ENCODE measurements at regions not wholly inside any gene's neighbourhood (a gene's known extent, or its start where the extent isn't known, plus 50 kb on each side); places are given as distances from the start of the nearest gene placed in this dataset.
"Not testable (repeated sequence)": the region's sequence is repeated elsewhere in the genome, so short reads cannot be mapped to it uniquely, and the experiment has no call there.

DNA sequence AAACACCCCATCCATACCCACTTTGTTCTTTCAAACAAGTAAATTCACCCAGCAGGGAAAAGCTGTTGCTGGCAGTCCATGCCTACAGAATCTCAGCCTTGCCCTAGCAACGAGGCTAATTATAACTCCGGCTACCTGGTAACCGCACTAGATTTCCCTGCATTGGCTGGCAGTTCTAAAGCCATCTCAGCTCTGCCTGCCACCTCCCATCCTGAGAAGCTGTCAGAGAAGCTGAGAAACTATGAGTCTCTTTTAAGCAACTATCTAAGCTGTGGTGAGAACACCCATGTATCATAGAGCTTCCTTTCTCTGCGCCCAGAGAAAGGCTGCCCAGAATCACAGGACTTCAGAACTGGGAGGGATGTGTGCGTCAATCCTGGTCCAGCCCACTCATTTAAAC, 126.5 kb upstream of the NBPF9 start:
- not testable (repeated sequence) for DNase-seq (ENCODE audit: low spot score)

DNA sequence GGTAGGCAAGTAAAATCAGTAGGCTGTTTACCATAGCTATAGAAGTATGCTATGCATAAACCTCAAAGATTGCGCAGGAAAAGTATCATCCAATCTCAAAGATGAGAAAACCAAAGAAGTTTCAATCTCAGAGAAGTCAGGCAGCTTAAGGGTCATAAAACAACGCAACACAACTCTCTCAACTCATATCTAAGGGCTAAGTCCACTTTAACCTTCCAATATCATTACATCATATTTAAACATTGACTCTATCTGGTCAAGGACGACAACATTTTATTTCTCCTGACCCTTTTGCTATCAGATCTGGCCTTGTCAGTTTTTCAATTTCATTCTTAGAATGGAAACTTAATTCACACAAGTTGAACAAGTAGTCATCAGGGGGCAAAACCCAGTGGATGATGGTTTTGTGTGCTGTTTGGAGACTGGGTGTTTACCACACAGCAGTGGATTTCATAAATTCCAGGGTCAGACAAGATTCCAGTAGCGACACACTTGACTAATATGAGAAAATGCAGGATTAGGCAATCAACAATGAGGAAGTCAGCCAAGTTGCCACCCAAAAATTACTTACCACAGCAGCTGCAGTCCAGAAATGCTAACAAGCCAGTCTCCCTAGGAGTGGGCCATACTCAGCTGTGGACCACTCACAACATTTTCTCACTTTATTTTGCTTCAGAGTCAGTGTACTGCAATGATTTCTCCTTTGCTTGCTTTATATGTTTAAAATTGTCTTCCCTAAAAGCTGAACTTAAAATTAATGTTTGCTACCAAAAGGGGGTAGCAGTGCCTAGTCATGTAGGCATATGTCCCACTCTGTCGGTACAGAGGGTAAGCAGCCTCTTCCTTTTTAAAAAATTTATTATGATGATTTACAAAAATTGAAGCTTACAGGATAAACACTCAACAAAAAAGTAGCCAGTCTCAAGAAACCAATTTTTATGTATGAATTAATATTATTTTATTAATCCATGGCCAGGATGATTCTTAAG, 131.9 kb upstream of the NBPF9 start:
- not testable (repeated sequence) for DNase-seq (ENCODE audit: low spot score)

DNA sequence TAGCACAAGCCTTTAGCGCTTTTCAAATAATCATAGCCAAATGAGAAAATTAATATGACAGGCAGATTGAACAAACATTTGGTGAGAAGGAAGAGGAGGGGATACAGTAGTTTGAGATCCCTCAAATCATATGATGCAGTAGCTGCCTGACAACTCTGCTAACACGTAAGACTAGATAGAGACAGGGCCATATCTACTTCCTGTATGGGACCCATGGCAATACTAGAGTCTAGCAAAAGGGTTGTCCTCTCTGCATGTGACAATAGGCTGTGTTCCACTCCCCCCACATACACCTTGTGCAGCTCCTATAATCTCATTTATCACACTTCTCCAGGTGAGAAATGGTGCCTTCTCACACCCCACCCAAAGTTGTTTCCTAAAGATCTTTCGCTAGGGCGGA, 134.2 kb upstream of the NBPF9 start:
- DNase-seq (ENCODE audit: low spot score) = not testable (repeated sequence)

DNA sequence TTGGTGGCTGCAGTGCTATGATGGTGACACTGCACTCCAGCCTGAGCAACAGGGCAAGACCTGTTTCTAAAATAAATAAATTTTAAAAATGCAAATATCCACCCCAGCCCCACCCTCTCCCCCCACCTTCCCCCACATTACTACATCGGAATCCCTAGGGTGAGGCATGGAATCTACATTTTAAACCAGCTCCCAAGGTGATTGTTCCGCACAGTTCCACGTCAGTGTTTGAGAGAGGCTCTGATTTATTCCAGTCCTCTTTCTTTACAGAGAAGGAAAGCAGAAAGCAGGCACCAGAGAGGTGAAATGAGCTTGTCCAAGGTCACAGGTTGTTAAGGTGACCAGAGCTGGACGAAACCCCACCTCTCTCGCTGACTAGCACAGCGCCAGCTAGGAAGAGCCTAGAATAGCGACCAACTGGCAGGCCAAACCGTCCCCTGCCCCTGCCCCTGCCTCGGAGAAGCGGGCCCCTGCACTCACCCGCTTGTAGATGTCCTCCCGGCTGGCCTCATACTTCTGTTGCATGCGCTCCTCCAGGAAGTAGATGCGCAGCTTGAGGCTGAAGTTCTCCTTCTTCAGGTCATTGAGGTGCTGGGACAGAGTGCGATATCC, 136.7 kb upstream of the NBPF9 start:
- DNase-seq (ENCODE audit: low spot score) = not testable (repeated sequence)

DNA sequence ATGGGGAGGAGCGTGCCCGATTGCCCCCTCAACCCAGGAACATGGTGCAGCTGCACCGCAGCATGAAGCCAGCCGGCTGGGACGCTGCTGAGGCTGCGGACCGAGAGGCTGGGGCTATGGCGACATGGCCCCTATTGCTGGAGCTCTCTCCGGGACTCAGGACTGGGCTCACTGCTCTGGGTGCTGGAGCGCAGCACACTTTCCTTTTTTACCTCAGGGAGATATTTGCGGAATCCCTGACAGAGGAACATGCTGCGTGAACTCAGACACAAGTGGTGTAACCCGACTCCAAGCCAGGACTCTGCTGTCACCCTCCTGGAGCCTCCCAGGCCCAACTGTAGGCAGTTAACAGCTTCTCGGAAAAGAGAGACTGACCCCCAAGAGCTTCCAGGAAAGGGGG, 137.2 kb upstream of the NBPF9 start:
- DNase-seq (ENCODE audit: low spot score) = not testable (repeated sequence)

DNA sequence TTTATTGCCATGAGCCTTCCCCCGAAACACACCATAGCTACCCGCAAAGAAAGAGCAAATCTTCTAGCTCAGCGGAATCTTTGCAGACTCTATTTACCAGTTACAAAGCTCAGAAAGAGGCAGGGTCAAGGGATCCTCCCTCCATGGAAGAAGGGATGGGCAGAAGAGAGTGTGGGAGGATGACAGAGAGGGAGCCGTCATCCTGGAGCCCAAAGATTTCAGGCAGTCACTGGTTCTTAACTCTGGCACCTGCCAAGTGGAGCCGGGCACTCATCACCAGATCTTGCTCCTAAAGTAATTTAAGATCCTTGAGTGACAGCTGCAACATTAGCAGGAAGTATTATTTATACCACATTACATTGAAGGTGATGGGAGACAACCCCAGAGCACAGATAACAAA, 137.9 kb upstream of the NBPF9 start:
- not testable (repeated sequence) for DNase-seq (ENCODE audit: low spot score)

DNA sequence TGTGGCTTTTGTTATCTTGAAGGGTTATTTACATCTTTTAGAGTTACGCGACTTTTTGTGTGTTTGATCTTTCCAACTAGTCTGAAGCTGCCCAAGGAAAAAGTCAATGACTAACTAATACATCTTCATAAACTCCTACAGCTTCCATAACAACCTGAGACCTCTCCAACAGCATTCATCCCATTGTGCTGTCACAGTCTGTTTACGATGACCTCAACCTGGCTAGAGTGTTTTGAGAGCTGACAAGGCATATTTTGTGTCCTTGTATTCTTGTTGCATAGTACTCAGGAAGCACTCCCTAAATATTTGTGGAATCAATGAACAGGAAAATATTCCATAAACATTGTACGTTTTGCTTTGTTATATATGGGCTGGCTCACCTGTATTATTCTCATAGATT, 140.2 kb upstream of the NBPF9 start:
- DNase-seq (ENCODE audit: low spot score) = not testable (repeated sequence)

DNA sequence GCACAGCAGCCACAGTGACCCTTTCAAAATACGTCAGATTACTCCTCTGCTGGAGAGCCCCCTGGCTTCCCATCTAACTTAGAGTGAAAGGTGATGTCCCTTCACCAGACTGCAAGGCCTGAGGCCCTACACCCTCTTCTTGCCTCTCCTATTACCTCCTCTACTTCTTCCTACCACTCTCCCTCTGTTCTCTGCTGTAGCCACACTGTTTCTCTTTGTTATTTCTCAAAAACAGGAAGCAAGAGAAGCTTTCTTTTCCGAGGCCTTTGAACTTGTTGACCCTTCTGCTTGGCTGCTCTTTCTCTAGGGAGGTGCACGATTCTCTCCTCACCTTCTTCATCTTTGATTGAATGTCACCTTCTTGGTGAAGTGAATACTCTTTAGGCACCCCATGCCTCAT, 141.3 kb upstream of the NBPF9 start:
- not testable (repeated sequence) for DNase-seq (ENCODE audit: low spot score)

DNA sequence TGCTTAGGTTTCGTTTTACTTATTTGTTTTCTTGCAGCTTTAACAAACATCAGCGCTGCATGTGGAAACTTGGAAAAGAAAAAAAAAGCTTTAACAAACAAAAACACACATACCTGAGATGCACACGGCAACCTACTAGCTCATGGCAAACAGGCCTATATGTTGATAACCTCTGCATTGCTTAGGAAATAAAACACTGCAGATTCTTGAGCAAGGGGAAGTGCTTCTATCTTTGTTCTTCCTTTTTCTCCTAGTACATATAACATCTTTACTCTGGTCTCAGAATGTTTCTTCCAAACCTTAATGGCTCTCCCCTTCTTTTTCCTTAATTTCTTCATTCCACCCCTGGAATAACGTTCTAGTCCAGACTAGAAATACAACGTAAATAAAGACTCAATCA, 142.9 kb upstream of the NBPF9 start:
- DNase-seq (ENCODE audit: low spot score) = not testable (repeated sequence)

DNA sequence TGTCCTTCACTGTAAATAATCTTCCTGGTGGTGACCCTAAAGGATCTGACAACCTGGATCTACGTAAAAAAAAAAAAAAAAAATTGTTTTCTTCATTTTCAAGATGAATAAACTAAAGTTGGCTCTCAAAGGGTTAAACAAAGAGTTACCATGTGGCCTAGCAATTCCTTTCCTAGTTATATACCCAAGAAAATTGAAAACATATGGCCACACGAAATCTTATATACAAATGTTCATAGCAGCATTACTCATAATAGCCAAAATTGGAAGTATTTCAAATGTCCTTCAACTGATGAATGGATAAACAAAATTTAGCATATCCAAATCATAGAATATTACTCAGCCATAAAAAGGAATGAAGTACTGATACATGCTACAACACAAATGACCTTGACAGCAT, 145.3 kb upstream of the NBPF9 start:
- DNase-seq (ENCODE audit: low spot score) = not testable (repeated sequence)

DNA sequence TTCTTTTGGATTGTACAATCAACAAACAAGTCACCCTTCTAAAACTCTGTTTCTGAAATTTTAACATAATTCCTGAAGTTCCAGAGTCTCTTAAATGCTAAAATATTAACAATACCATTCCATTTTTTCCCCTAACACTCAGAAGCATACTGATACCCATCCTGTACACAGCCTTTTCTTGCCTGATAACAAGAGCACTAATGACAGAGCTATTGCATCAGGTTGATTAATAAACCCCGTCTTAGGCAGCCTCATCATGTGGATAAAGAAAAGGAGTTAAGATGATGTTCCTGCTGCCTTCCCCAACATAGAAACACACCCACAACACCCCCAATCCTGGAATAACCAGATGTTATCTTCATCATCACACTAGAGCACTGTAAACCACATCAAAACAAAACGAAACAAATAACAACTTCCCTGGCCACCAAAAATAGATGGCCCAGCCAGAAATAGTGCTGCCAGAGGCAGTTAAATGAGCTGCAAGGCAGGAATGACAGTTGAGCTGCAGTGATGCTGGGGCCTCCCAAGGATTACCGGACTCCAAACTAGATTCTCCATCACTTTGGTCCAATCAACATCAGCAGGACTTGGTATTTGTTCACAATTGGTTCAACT, 146.6 kb upstream of the NBPF9 start:
- not testable (repeated sequence) for DNase-seq (ENCODE audit: low spot score)

DNA sequence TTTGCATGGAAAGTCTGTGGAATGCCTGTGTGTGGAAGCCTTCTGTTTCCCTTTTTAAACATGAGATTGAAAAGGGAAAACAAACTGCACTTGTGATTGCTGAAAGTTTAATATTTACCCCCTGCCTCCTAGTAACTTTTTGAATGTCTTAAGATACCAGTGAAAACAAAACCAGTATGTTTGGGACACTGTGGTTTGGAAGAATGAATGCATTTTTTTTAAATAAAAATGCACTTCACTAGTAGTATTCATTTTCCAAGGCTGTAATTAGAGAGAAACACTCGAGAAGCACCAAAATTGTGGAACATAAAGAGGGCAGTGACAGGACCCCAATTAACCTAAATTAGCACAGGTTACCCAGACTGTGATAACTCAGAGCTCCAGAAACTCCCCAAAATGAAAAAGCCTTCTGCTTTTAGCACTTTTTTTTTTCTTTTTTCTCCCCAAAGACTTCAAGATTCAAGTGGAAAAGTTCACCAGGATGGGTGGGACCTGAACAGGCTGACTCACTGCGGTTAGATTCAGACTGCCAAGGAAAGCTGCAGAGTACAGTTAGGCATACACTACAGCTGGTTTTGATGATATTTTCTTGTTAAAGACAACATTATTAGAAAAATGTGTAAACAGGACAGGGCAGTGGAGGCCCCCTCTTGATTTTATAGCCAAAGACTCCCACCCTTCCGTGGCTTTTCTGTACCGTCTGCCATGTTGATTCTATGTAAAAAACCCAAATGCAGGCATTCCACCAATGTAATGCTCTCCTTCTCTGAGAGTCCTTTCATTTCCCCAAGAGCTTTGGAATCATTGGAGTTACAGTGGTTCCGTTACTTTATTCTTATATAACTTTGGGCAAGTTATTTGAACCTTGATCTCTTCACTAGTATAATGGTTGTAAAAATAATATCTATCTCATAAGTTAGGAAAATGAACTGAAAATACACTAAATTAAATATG, 151.8 kb upstream of the NBPF9 start:
- DNase-seq (ENCODE audit: low spot score) = not testable (repeated sequence)

DNA sequence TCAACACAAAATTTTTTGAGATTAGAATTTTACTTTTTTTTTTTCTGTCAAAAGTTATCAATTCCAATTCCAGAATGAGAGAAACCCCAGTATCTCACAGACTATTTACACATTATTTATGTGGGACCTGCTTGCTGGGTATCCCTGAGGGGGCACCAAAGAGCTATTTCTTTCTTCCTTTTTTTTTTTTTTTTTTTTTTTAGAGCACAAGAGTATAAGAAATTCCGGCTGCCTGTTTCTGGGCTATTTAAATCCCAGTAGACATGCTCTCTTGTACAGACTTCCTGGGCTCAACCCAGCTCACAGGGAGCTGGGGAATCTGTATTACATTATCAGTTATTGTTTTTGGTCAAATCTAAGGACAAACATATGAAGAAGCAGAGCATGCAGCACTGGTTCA, 156.9 kb upstream of the NBPF9 start:
- not testable (repeated sequence) for DNase-seq (ENCODE audit: low spot score)

DNA sequence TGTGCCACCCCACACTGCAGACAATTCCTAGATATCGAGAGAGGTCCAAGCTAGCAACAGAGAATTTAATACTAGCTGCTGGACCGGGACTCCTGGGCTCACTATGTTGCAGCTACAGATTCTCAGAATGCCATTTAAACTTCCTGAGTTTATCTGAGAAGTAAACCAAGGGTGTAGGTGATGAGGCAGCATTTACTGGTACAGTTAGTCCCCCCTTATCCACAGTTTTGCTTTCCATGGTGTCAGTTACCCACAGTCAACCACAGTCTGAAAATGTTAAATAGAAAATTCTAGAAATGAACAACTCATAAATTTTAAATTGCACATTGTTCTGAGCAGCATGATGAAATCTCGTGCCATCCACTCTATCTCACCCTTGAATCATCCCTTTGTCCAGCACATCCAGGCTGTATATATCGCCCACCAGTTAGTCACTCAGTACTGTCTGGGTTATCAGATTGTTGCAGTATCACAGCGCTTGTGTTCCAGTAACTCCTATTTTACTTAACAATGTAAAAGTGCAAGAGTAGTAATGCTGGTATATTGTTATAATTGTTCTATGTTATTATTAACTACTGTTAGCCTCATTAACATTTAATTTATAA, 157.5 kb upstream of the NBPF9 start:
- DNase-seq (ENCODE audit: low spot score) = not testable (repeated sequence)

DNA sequence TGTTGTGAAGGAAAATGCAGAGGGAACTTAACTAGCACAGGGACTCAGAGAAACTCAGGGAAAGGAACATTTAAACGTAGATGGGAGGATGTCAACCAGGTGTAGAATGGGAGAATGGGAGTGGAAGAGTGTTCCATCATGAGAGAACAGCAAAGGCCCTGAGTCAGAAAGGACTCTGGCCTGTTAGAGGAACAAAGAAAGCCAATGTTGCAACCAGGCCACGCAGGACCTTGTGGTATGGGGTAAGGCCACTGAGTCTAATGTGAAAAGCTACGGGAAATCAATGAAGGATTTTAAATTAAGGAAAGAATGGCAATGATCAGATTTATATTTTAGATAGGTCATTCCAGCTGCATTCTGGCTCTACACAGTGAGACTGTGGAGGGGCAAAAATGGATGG, 163.9 kb upstream of the NBPF9 start:
- not testable (repeated sequence) for DNase-seq (ENCODE audit: low spot score)

DNA sequence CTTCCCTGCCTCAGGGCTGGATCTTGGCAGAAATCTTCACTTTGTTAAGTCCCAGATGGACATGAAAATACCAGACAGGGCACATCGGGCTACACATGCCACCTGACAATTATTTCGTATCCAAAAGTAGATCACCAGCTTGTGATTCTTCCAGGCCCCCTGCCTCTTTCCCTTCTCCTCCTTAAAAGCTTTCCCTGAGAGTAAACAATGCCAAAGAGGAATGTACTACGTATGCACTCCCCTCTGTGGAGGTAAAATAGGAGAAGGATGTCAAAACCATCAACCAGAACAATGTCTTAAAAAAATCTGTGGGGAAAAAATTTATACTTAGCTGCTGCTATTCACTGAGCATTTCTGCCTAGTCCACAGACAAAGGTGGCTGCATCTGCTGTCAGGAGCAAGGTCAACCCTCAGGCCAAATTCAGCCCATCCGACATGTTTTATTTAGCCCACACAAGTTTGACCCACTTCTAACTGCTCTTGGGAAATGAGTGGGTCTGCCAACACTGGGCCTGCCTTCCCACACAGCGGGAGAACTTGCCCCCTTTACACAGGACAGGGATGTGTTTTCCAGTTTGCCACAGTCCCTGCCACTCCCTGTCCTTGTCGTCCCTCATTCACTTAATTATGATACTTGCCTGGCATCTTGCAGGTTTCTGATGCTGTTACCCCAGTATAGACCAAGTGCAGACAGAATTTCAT, 165.8 kb upstream of the NBPF9 start:
- DNase-seq (ENCODE audit: low spot score) = not testable (repeated sequence)

DNA sequence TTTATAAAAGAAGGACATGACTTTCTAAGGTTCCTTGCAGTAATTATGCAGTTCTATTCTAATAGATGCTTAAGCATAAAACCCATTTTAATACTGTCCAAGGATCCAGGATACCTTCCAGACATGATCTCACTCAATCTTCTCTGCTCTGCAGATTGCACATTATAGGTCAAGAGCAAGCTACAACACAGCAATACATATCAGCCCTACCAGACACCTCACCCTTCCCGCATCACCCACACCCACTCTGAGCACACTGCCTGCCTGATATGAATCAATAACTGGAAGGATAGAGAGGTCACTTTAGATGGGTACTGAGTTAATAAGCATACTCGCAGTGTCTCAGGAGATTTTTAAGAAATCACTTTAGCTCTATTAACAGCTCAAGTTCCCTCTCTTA, 166.5 kb upstream of the NBPF9 start:
- DNase-seq (ENCODE audit: low spot score) = not testable (repeated sequence)

DNA sequence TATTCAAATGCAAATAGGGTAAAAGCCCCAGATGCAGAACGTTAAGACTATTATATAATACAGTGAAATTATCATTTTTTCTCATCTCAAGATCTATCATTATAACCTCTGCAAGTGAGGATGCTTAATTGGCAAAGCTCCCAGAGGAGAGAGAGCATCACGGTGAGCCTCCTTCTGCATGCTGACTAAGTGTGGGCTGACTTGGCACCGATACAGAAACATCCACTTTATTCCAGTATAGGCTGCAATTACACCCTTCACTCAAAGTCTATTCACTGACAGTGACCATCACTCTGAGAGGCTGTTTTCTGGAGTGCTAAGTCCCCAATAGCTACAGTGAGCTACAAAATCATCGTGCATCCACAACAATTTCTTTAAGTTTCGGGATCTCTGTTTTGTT, 171.1 kb upstream of the NBPF9 start:
- not testable (repeated sequence) for DNase-seq (ENCODE audit: low spot score)

DNA sequence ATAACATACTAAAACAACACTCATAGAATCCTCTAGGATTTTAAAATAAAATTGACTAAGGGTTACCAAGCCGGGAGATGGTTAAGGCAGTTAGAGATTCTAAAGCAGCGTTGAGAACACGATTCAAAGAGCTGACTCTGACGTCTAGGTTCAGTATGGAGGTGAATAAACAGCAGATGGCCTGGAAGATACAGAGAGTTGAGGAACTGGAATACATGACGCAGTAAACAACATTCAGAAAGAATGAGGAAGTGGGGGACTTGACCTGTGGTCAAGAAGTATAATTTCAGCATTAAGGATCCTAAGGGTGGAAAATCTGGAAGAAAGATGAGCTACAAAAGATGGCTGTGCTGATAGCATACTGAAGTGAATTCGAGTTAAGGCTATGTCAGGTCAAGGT, 172.5 kb upstream of the NBPF9 start:
- DNase-seq (ENCODE audit: low spot score) = not testable (repeated sequence)

DNA sequence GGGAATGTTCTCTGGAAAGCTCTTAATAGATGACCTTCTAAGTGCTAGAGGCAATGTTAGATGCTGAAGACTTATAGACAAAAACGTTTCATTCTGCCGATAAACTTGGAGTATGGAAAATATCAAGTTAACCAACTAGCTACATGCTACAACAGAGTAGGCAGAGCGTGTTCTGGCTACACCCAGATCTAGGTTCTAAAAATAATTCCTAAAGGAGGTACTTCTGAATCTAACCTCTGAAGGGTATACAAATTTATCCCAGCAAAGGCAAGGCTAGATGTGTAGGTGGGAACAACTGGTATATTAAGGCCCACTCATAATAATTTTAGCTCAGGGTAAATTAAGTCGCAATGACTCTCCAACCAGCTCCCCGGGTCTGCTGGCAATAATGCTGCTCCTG, 173.1 kb upstream of the NBPF9 start:
- not testable (repeated sequence) for DNase-seq (ENCODE audit: low spot score)

Data from left forelimb (tissue), 1 donor.